NCI-H748 (cell line): ENCODE measurements at regions not wholly inside any gene's neighbourhood (a gene's known extent, or its start where the extent isn't known, plus 50 kb on each side); places are given as distances from the start of the nearest gene placed in this dataset.
"Not testable (repeated sequence)": the region's sequence is repeated elsewhere in the genome, so short reads cannot be mapped to it uniquely, and the experiment has no call there.

Experiments used
- DNase-seq: peaks from one replicate; lab custom pipeline; 2025; ENCODE audit not compliant: unreplicated experiment; lab: John Stamatoyannopoulos, UW

DNA sequence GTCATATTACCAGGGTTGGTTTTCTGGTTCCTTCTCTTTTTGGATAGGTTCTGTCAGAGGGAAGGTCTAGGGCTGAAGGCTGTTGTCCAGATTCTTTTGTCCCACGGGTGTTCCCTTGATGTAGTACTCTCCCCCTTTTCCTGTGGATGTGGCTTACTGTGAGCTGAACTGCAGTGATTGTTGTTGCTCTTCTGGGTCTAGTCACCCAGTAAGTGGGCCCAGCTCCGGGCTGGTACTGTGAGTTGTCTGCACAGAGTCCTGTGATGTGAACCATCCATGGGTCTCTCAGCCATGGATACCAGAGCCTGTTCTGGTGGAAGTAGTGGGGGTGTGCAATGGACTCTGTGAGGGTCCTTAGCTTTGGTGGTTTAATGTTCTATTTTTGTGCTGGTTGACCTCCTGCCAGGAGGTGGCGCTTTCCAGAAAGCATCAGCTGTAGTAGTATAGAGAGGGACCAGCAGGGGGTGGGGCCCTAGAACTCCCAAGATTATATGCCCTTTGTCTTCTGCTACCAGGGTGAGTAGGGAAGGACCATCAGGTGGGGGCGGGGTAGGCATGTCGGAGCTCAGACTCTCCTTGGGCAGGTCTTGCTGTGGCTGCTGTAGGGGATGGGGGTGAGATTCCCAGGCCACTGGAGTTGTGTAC lies 99.4 kb upstream of the CHST15 start:
- DNase-seq, result not testable (repeated sequence)

GRCh38 chr10:124190476-124190875 lies 97.1 kb upstream of the CHST15 start:
- DNase-seq, result not testable (repeated sequence)

DNA sequence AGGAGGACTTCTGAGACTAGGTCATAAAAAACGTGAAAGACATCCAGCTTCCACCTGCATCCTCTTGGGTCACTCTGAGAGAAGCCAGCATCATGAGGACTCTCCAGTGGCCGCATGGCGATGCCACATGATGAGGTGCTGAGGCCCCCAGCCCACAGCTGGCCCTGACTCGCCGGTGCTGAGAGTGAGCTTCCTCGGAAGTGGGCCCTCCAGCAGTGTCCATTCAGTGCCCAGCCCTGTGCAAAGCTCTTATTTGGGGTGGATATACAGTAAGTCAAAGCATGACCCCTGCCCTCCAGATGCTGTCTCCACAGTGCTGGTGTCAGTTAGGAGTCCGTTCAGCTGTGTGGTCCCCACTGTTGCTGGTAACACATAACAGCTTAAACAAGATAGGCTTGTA lies 93.6 kb upstream of the CHST15 start:
- no peak for DNase-seq

GRCh38 chr10:124185084-124185483 lies 91.7 kb upstream of the CHST15 start:
- DNase-seq, result no peak

DNA sequence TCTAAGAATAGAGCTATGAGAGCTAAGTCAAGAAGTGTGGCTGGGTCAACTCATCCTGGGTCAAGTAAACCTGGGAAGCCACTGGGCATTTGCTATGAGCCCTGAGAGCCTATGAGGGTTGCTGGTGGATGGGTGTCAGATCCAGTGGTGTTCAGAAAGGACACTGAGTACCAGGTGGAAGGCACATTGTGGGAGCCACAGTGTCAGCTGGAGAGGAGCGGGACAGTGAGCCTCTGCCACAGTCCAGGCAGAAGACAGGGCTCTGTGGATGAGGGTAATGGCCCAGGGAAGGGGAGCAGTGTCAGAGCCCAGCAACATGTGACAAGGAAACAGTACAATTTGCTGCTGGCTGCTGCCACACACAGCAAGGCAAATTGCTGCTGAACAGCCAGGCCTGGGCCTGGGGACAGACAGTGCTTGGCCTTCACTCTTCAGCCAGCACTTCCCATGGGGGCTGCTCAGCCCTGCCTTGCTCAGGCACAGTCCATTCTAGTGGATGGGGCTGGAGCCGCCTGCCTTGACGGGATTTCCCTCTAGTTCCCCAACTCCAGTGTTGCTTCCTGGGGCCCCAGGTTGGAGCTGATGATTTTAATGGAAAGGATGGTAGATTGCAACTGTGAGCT lies 90.9 kb upstream of the CHST15 start:
- DNase-seq, result no peak

DNA sequence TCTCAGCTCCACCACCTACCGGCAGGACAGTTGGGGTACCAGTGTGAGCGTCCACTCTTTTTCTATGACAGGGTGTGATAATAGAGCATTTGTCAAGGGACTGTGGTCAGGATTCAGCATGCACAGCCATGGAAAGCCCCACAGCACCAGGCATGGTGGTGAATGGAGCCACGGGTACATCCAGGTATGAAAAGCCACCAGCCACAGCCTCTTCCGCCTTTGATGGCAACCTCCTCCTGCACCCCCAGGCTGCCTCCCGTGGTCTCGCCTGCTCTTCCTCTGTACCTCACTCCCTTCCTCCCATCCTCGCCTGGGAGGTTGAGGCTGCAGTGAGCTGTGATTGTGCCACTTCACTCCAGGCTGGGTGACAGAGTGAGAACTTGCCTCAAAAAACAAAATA lies 90.2 kb upstream of the CHST15 start:
- no peak for DNase-seq

DNA sequence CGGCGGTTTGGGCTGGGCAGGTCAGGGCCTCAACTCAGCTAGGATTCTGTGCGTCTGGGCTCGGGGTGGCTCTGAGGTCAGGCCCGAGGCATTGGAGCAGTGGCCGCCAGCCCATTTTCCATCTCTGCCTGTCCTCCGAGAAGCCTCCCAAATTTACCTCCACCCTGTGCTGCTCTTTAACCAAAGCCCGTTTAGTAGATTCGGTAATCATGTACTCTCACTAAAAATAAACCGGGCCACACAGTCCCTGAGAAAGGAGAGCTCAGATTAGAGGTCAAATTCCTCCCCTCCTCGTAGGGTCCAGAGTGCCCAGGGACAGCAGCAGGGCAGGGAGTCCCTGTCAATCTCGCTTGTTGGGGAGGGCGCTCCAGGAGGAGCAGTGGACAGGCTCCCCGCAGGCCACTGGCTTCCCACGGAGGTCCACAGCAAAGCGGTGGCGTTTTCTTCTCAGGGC lies 88.7 kb upstream of the CHST15 start:
- no peak for DNase-seq

DNA sequence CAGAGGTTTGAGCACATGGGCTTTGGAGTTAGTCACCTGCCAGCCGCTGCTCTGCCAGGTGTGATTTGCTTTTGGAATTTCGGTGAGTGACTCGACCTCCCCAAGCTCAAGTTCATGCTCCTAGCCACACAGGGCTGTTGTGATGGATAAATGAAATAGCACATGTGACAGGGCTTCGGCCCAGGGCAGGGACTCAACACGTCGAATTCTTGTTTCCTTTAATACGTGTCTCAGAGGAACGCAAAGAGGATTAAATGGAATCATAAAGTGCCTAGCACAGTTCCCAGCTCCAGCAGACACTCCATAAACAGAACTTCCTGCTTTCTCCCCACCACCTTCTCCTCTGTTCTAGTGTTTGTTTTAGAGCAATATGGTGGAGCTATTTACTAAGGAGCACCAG lies 88.3 kb upstream of the CHST15 start:
- no peak for DNase-seq

- no peak for DNase-seq
Observed at GRCh38 chr10:124180947-124181549, 87.7 kb upstream of the CHST15 start.

GRCh38 chr10:124180044-124180745 lies 86.8 kb upstream of the CHST15 start:
- no peak for DNase-seq

GRCh38 chr10:124179308-124180043 lies 86.1 kb upstream of the CHST15 start:
- DNase-seq, result no peak

DNA sequence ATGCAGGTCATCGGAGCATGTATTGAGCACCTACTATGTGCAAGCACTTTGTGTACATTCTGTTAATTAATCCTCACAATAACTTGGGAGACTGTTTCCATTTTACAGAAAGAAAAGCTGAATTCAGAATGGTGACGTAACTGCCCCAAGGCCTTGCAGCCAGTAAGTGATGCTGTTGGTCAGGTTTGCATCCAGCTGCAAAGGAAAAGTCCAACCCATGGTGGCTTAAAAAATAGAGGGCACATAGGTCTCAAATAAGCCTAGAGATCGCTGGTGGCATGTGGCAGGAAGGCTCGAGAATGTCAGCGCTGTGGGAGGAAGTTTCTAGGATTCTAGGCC lies 83.8 kb upstream of the CHST15 start:
- no peak for DNase-seq

GRCh38 chr10:124176349-124177179 lies 83.2 kb upstream of the CHST15 start:
- DNase-seq, result no peak

- no peak for DNase-seq
Observed at GRCh38 chr10:124175701-124176348, 82.4 kb upstream of the CHST15 start.

DNA sequence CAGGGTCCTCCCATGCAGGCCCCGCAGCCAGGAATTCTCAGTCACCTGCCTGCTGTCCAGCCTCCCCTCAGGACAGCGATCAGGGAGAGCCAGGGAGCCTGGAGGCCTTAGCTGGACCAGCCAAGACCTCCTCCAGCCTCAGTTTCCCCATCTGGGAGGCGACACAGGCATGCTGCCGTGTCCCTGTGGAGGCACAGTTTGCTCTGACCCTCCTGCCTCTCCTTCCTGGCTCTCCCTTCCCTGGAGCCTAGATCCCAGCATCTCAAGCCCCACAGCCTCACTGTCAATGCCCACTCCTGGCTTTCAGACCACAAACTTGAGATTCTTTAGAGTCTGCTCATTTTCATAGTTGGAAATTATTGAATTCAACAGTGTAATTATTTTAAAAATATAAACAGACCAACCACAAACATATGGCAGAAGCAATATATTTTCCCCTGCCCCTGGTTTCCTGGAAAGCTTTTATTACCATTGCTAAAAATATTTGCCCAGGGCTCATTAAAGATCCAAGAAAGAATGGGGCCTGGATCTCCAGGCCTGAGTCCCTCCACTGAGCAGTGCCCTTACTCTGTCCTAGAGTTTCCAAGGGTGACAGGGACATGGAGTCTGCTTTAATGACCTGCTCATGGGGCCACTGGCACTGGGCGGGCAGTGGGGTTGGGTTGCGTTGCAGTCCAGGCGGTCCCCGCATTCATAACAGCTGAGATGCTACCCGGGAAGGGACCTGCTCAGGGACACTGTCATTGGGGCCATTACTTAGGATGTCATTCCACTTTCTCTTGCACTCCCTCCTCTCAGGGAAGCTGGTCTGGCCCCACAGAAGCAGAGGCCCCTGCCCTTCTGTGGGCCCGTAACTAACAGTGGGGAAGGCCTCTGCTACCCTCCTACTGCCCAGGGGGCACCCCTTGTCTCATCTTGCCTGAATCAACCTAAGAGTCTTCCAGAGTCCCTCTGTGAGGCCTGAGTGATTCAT lies 81.6 kb upstream of the CHST15 start:
- DNase-seq, result no peak

- no peak for DNase-seq
Observed at GRCh38 chr10:124174071-124174566, 80.7 kb upstream of the CHST15 start.

DNA sequence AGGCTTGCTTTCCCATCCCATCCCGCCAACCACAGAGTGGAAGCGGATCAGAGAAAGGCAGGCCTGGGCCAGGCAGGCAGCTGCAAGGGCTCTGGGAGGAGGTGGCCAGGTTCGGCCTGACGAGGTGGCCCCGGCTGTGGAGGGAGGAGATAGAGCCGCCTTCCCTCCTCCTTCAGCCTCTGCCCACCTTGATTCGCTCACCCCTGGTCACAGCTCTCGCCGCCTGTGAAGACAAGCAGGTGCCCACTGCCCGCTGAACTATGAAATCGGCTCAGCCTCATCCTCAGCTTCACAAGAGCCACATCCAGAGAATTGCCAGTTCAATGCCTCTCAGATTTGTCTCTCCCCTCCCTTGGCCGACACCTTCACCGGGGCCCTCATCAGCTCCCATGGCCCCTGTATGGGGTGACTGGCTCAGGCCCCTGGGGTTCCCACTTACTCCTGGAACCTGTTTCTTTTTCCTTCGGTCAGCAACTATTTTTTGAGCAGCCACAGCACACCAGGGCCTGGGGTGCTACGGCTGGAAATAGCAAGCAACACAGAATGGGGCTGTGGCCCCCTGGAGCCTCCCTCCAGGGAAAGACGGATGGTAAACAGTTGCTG lies 80.0 kb upstream of the CHST15 start:
- no peak for DNase-seq
